Colon (tissue), 2 donors: ENCODE measurements at regions not wholly inside any gene's neighbourhood (a gene's known extent, or its start where the extent isn't known, plus 50 kb on each side); places are given as distances from the start of the nearest gene placed in this dataset.

Experiments
- FAIRE-seq: peaks from 2 replicates; lab custom pipeline; 2012; peaks lifted over from hg19 to GRCh38; lab: Jason Lieb, UNC
- donor health status: control.
- donor health status: control.

- FAIRE-seq = no peak
Measured at GRCh38 chr12:38480594-38480993, 164.0 kb downstream of the ALG10B start.

GRCh38 chr12:38484821-38485449 is 168.4 kb downstream of the ALG10B start:
- no peak for FAIRE-seq

- FAIRE-seq = no peak
Measured at GRCh38 chr12:38488866-38489265, 172.3 kb downstream of the ALG10B start.

- no peak for FAIRE-seq
Measured at GRCh38 chr12:38490073-38490472, 173.5 kb downstream of the ALG10B start.

GRCh38 chr12:38490941-38491340 is 174.4 kb downstream of the ALG10B start:
- no peak for FAIRE-seq

GRCh38 chr12:38501481-38501880 is 184.9 kb downstream of the ALG10B start:
- FAIRE-seq = no peak

GRCh38 chr12:38501991-38502390 is 185.4 kb downstream of the ALG10B start:
- FAIRE-seq = no peak

GRCh38 chr12:38502415-38502814 is 185.8 kb downstream of the ALG10B start:
- no peak for FAIRE-seq

- no peak for FAIRE-seq
Measured at GRCh38 chr12:38507839-38508238, 191.3 kb downstream of the ALG10B start.

GRCh38 chr12:38508246-38508645 is 191.7 kb downstream of the ALG10B start:
- FAIRE-seq = no peak

GRCh38 chr12:38515912-38516311 is 199.3 kb downstream of the ALG10B start:
- no peak for FAIRE-seq

- no peak for FAIRE-seq
Measured at GRCh38 chr12:38516418-38516817, 199.8 kb downstream of the ALG10B start.

GRCh38 chr12:38523920-38524319 is 207.3 kb downstream of the ALG10B start:
- FAIRE-seq = no peak

- FAIRE-seq = no peak
Measured at GRCh38 chr12:38527631-38528030, 211.1 kb downstream of the ALG10B start.

GRCh38 chr12:38528527-38528926 is 212.0 kb downstream of the ALG10B start:
- no peak for FAIRE-seq

- FAIRE-seq = peak; percentile 31
Measured at GRCh38 chr12:38529281-38529680, 212.7 kb downstream of the ALG10B start.

- no peak for FAIRE-seq
Measured at GRCh38 chr12:38538319-38538718, 221.7 kb downstream of the ALG10B start.

- no peak for FAIRE-seq
Measured at GRCh38 chr12:38540156-38540555, 223.6 kb downstream of the ALG10B start.

GRCh38 chr12:38541849-38542248 is 225.3 kb downstream of the ALG10B start:
- FAIRE-seq = no peak

GRCh38 chr12:38543151-38543550 is 226.6 kb downstream of the ALG10B start:
- FAIRE-seq = no peak

- no peak for FAIRE-seq
Measured at GRCh38 chr12:38544330-38545066, 227.9 kb downstream of the ALG10B start.

- no peak for FAIRE-seq
Measured at GRCh38 chr12:38547586-38547985, 231.0 kb downstream of the ALG10B start.

GRCh38 chr12:38555620-38556591 is 239.3 kb downstream of the ALG10B start:
- no peak for FAIRE-seq
